Fibroblast of mammary gland (primary cell): ENCODE measurements at regions not wholly inside any gene's neighbourhood (a gene's known extent, or its start where the extent isn't known, plus 50 kb on each side); places are given as distances from the start of the nearest gene placed in this dataset.
A peak's percentile ranks its signal among the peaks of the same experiment; 100 is the strongest.

Experiments used
- DNase-seq: peaks from one replicate; pipeline ENCODE4 v3.0.0-alpha.2; 2010; ENCODE audit warnings: low read depth
- H3K4me3 ChIP-seq: 2 replicates; pipeline ENCODE4 v1.5.1; 2011; ENCODE audit warnings: low read depth, mild to moderate bottlenecking, low read length, moderate library complexity; ENCODE audit not compliant: control insufficient read depth
- TF ChIP-seq, protein P1 (sequence below): conservative IDR thresholded peaks from 2 replicates; pipeline ENCODE4 v1.5.1; 2011; ENCODE audit warnings: low read depth, low read length, inconsistent platforms; ENCODE audit not compliant: control insufficient read depth, insufficient read depth

DNA sequence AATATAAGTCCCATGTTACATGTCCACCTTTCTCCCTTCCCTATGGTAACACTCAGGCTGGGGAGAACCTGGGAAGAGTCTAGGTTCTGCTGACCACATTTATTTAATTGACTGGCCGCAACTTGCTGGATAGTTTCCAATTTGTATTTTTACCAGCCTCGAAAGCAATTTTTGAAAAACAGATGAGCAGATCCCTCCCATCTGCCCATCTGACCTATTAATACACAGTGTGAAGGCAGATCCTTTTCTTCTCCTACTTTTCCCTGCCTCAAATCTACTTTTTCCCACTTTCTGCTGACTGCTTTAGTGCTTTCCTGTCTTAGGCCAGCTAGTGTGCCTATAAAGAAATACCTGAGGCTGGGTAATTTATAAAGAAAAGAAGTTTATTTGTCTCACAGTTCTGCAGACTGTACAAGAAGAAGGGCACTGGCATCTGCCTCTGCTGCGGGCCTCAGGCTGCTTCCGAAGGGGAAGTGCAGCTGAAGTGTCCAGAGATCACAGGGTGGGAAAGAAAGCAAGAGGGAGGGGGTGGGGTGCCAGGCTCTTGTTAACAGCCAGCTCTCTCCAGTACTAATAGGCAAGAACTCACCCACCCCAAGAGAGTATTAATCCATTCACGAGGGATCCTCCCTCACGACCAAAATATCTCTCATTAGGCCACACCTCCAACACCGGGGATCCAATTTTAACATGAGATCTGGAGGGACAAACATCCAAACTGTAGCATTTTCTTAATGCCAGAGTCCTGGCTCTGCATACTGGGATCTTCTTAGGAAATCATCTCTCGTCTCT lies 336.0 kb upstream of the IGFBP3 start:
- no peak overlapping the region for H3K4me3 ChIP-seq
- DNase-seq, result peak; percentile 61
- TF ChIP-seq, protein P1, sequence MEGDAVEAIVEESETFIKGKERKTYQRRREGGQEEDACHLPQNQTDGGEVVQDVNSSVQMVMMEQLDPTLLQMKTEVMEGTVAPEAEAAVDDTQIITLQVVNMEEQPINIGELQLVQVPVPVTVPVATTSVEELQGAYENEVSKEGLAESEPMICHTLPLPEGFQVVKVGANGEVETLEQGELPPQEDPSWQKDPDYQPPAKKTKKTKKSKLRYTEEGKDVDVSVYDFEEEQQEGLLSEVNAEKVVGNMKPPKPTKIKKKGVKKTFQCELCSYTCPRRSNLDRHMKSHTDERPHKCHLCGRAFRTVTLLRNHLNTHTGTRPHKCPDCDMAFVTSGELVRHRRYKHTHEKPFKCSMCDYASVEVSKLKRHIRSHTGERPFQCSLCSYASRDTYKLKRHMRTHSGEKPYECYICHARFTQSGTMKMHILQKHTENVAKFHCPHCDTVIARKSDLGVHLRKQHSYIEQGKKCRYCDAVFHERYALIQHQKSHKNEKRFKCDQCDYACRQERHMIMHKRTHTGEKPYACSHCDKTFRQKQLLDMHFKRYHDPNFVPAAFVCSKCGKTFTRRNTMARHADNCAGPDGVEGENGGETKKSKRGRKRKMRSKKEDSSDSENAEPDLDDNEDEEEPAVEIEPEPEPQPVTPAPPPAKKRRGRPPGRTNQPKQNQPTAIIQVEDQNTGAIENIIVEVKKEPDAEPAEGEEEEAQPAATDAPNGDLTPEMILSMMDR, result no peak

DNA sequence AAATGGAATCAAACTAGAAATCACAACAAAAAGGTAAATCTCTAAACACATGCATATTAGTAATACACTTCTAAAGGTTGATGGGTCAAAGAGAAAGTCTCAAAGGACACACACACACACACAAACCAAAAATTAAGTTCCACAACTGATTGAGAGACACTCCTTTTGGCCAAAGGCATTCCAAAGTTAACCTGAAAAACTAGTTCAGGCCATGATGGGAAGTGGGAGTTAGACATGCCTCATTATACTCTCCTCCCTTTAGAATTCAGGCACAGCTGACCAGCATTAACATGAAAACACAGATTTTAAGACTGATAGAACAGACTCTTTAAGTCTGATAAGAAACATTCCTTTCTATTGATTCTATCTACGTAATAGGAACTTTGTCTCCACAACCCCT lies 332.4 kb upstream of the IGFBP3 start:
- no peak overlapping the region for H3K4me3 ChIP-seq
- TF ChIP-seq, protein P1, result no peak
- no peak for DNase-seq

DNA sequence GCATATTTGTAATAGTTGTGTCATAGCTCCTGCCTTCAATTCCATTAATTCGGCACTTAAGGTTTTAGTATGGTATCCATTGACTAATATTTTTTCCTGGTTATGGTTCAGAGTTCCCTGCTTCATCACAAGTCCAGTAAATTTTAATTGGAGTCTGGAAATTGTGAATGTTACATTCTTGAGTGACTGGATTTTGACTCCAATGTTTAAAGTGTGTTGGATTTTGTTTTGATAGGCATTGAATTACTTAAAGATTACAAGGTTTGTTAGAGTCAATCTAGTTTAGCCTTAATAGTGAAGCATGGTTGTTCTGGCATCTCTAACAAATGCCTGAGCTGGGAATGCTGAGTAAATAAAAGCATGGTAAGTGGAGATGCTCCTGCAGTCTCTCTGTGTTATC lies 326.6 kb upstream of the IGFBP3 start:
- TF ChIP-seq, protein P1, result no peak
- H3K4me3 ChIP-seq, result no peak overlapping the region
- no peak for DNase-seq

DNA sequence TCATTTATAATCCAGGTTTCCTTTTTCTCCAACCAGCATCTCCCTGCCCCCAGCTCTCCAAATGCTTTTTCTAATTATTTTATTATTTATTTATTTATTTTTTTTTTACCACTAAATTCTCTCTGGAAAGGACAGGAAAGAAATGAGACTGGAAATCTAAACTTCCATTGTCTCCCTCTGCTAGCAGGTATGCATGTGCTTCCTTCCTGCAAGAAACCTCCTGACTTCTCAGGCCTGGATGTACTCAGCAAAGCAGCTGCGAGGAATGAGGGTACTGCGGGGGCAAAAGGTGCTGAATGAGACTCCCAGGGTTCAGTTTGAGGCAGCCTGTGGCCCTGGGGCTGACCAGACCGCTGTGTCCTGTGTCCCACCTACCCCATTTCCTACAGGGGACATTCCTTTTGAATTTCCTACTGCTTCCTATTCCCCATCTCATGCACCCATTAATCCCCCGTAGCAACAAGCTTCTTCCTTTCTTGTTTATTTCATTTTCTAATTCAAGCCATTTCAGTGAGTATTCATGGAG lies 324.6 kb upstream of the IGFBP3 start:
- TF ChIP-seq, protein P1, result no peak
- H3K4me3 ChIP-seq, result no peak overlapping the region
- DNase-seq, result no peak

DNA sequence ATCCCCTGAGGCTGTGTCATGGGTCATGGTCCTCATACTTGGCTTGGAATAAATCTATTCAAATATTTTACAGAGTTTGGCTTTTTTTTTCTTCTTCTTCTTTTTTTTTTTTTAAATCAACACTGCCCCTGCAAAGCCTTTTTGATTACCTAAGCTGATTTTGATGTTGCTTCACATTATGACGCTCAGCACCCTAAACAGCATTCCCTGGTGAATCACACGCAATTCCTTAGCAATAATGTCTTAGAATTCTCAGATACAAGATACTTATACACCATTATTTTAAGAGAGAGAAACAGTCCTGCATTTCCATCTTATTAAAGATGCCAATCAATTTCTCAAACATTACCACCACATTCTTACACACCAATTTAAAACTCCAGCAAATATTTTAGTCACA lies 323.7 kb upstream of the IGFBP3 start:
- TF ChIP-seq, protein P1, result no peak
- H3K4me3 ChIP-seq, result no peak overlapping the region
- peak; percentile 66 for DNase-seq

DNA sequence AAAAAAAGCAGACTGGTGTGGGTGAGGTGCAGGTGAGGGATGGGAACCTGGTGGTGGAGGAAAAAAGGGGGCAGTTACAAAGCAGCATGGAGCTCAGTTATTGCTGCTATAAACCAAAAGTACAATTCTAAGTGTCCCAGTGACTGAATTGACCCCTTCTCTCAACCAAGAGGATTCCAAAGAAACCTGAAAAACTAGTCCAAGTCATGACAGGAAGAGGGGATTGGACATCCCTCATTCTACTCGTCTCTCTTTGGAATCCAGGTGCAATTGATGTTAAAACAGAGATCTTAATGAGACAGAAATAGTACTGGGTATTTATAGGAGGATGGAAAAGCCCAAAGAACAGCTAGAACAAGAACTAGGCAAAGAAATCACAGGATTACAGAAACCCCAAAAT lies 322.3 kb upstream of the IGFBP3 start:
- TF ChIP-seq, protein P1, result no peak
- DNase-seq, result no peak
- no peak overlapping the region for H3K4me3 ChIP-seq
